Activated CD4-positive, alpha-beta T cell treated with anti-CD3 and anti-CD28 coated beads for 48 hours (primary cell): ENCODE measurements at regions not wholly inside any gene's neighbourhood (a gene's known extent, or its start where the extent isn't known, plus 50 kb on each side); places are given as distances from the start of the nearest gene placed in this dataset.

ENCODE experiments used
- DNase-seq: peaks from one replicate; pipeline ENCODE4 v3.0.0-alpha.2; 2020

DNA sequence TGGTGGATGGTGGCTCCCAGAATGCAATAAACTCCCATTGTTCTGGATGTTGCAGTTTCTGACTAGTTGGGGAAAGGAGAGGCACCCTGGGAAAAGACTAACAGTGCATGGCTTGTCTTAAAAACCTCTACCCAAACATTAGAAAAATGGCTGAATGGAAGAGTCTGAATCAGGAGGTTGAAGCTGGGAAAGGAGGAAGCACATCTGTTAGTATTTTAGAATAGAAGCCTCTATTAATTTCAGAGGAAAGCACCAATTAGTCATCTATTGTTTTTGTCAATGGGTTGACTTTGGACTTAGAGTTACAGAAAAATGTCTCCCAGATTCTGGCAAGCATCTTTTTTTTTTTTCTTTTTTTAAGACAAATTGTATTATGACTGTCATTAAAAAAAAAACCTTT lies 56.1 kb upstream of the ELMO1 start:
- DNase-seq, result no peak

DNA sequence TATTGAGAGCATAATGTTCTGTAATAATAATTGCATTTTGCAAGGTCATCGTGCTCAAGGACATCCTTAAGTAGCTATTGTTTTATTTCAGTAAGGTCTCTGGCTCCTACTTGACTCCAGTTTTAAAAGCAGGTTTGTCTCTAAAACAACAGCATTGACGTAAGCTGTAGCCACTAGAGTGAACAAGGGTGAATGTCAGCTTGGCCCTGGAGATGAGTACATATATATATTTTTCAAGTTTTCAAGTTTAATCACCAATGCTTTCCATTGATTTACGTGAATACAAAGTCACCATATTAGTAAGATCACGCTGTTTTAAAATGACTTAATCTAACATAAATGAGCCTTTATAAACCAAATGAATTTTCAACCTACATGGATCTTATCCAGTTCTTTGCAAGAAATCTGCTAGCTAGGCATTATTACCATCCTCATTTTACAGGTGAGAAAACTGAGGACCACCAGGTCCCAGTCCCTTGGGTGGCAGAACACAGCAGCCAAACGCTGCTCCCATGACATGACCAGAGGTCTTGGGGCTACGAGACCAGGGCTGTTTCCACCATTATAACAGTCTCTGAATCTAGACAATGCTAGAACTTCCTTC lies 57.2 kb upstream of the ELMO1 start:
- no peak for DNase-seq

DNA sequence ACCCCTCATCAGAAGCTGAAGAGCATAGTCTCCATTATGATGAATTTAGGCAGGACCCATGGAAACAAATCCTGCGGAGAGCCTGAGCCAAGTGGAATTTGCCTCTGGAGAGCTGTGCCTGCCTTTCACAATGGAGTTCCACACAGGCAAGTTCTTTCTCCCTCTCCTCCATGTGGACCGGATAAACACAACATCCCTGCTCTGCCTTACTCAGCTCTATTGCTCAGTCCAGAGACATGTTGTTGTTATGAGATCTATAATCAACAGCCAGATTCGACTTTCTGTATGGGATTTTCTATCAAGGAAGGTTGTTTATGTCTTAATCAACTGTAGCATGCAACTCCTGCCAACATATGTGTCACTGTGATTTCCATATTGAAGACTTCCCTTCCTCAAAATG lies 59.5 kb upstream of the ELMO1 start:
- no peak for DNase-seq

DNA sequence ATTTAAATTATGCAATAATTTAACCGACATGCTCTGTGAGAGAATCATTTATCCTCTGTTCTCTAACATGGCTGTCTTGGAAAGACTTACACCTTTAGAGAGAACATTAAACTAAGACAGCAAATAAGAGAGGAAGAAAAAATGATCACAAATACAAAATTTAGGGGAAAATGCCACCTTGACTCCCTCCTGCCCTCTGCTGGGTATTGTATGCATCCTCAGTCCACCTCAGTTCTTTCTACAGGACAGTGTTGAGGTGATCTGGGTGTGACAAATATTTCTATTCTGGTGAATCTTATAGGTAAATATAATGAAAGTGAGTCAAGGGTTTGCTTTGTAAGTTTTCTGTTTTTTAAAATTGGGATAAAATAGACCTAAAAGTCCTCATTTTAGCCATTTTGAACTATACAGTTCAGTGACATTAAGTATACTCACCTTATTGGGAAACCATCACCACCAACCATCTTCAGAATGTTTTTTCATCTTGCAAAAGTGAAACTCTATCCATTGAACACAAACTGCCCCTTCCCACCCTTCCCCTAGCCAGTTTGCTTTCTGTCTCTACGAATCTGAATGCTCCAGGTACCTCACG lies 61.5 kb upstream of the ELMO1 start:
- DNase-seq, result peak; percentile 37

DNA sequence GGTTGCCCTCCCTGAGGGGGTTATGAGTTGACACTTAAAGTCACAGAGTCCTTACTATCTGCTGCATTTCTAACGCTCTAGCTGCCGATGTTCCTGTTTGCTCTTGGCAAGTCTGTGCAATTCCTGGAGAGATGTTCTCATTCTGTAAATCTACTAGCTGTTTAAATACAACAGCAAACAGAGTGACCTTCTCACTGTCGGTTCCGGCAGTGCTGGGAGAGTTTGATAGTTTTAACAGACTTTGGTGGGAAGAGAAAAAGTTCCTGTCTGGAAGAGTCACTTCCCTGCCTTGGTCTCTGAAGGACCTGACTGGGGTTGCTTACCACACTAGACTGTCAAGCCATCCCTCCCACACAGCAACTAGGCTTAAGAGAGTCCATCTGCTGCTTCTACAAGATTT lies 63.3 kb upstream of the ELMO1 start:
- DNase-seq, result no peak

DNA sequence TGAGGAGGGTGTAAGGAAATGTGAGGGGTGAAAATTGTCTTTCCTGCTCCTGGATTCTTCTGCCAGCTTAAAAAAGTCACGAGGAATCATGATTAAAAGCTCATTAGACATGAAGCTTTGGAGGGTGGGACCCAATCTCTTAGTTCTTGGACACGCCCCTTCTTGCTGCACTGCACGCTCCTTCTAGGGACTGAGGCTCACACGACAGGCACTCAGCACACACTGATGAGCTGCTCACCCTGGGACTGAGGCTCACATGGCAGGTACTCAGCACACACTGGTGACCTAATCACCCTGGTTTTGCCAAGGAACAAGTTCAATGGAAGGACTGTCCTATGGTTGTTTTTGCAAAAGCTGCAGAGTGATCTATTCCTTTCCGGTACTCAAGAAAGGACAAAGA lies 65.8 kb upstream of the ELMO1 start:
- no peak for DNase-seq

DNA sequence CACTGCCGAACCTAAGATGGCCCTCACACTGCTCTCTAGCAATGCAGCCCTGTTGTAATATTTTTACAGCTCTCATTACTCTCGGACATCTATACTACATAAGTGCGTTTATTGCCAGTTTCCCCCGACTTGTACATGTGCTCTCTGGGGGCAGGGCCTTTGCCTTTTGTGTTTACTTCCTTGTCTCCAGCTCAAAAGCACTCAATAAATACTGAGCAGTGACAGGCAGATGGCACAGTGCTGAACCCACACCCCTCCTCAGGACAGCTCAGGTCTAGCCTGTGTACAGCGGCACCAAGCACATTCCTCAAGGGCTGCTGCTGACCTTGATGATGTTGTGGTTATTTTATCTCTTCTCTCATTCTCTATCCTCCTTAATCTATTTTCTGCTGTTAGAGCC lies 68.0 kb upstream of the ELMO1 start:
- DNase-seq, result no peak

DNA sequence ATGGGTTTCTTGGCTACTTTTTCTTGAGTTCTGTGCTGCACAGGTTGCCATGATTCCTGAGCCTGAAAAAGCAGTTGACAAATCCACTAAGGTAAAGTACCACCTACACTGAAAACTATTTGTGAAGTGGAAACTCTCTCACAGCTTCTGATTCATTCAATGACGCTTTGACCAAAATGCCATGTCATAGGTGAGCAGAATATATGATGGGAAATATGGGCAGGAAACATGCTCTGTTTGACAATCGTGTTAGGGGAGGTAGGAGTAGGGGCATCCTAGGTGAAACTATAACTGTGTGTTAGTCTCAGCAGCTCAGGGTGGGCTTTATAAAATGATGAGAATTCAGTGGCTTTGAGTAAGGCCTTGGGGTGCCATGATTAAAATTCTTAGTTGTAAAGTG lies 69.6 kb upstream of the ELMO1 start:
- DNase-seq, result no peak

DNA sequence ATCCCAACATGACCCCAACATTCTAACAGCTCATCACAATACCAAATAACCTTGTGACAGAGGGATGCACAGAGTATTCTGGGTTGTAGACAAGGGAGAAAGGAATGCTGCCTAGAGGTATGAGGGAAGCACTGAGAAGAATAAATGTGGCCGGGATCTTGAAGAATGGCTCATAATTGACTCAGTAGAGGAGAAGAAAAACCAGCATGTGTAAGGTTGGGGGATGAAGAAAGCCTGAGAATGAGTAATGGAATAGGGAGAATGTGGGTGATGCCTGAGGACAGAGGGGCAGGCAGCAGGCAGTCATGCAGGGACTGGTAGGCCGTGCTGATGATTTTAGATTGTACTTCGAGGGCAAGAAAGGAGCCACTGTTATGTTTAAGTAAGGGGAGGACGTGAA lies 75.4 kb upstream of the ELMO1 start:
- no peak for DNase-seq

DNA sequence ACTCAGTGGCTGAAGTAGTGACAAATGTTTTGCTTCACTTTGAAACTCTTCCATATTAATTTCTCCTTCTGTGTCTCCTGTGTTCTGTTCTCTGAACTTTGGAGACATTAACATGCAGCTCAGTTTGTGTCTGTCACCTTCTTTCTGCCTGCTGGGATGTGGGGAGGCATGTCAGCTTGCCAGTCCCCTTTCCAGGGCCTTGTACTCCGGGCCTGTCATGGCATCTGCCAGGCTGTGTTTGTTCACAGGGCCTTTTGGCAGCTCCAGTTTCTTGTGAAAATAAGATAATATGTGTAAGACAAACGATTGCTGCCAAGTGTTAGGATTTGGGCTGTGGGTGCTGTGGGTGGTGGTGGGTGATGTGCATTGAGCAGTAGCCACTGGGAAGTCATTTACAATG lies 76.1 kb upstream of the ELMO1 start:
- DNase-seq, result no peak

DNA sequence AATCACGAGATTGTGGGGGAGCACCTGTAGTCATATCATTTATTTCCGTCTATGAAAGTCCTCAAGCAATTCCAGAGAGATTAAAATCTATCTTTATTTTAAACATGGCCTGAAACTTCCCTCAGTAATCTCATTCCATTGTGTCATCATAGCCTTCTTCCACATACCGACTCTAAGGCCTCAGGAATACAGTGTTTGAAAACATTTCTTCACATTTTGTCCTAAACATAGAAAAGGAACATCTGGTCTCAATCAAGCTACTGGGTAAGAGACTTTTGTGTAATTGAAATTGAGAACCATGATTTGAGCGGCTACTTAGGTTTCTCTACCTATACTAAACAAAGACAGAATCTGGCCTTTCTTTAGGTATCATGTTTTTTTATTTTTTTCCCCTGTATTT lies 78.0 kb upstream of the ELMO1 start:
- DNase-seq, result no peak

DNA sequence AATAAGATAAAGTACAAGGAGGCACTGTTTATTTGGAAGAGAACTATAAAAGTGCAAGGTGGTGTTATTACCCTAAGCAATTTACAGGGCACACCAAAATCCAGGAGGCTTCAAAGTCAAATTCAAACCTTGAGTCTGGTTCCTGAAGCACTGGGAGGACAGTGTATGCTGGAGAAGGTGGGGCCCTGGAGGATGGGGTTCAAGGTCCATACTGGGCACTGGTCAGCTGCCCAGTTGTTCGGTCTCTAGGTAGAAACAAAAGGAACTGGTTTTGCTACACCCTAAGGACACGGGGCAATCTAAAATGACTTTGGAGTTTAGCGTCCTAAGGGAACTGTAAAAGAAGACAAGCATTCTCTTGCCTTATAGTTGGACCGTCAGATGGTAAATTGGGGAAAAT lies 78.4 kb upstream of the ELMO1 start:
- no peak for DNase-seq

DNA sequence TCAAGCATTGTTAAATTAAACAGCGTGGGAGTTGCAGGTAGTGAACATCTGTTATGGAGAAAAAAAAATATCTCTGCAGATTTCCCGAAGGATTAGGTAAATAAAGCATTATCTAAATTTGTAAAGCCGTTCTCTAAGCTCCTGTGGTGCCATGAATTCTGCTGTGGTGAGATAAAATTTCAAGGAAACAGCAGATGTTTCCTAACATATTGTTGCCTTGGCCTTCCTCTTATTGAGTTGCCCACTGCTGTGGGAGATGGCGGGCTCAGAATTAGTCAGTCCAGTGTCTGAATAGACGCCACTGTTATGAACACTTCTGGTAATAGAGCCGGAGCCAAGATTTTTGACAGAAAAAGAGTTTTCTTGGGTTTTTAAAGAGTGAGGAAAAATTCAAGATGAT lies 82.6 kb upstream of the ELMO1 start:
- DNase-seq, result no peak

DNA sequence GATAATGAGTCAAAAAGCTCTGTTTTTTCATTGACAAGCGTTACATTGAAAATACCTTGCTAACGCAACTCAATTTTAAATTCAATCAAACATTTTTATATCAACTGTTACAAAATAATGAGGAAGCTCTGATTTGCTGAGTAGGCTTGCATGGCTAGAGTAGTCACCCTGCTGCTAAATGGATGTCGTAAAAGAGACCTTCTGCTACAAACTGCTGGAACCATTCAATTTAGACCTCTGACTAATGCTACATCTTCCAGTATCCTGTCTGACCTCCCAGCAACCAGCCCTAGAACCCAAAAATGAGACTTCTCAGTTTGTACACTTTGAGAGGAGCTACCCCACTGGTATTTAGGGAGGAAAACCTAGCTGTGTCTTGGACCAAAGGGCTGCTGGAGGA lies 84.0 kb upstream of the ELMO1 start:
- no peak for DNase-seq

DNA sequence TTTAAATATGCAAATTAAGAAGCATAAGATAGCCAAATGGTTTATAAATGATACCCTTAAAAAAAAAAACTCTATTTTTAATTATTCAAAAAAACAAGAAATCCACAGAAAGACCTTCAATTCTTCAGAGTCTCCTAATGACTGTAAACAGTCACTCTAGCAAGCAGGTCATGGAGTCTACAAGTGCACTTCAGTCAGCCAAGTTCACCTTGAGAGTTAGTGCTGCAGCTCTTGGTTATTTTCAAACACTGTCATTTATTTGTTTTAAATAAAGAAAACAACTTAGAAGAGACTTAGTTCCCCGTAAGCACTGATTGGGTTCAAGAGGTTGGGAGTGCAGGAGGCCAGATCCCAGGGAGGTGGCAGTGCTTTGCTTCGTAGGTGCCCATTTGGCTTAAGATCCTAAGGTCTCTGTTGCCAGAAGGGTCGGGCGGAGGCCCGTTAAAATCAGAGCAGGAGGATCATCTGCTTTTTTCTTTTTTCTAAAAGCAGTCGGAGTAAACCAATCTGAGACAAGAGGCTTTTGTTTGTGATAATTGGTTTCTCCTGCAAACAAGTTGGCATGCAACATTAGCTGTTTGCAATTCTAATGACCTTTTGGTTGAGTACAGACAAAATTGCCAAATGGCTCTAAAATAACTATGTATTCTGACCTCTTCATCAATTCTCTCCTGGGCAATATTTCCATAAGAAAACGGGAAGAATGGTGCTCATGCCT lies 86.4 kb upstream of the ELMO1 start:
- no peak for DNase-seq

DNA sequence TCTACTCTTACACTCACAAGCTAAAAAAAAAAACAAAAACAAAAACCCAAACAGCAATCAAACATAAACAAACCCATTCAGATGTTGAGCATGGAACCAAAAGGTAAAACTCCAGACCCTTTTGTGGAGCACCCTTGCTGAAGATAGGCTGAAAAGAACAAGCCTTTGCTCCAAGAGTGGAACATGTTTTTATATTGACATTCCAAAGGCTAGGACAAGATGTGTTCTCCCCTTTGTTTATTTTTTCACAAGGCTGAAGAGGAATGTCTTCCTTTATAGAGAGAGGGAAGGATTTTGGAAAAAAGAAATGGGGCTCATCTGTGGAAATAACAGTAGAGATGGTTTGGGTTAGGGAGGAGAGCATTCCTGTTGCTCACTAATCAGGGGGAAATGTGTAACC lies 87.2 kb upstream of the ELMO1 start:
- DNase-seq, result no peak

DNA sequence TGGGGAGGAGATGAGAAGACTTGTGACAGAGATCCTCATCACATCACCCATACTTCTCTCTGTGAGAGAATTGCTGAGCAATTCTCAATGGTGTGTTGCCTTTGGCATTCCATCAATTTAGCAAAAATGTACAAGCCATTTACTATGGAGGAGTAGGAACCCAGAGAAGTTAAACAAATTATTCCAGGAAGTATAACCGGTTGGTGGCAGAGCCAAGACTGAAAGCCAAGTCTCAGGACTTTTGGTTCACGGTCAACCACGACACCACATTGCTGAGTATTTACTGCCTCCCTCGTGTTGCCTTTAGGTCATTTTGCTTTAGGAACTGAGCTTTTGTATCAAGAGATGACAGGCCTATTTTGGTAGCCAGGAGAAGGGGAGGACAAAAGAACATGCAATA lies 88.0 kb upstream of the ELMO1 start:
- DNase-seq, result no peak

DNA sequence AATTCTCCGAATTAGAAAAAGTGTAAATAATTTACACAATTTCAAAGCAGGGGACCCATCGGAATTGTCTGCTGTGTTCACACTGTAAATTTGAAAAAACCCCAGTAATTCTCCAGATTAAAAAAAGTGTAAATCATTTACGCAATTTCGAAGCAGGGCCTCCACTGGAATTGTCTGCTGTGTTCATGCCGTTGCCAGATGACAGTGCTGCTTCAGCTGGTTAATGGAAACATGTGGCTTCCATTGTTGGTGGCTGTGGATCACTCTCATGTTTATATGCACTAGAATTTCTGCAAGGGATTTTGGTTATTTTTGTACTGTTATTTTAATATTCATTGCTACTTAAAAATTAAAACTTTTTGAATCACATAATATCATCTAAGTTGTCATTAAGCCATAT lies 88.8 kb upstream of the ELMO1 start:
- no peak for DNase-seq

DNA sequence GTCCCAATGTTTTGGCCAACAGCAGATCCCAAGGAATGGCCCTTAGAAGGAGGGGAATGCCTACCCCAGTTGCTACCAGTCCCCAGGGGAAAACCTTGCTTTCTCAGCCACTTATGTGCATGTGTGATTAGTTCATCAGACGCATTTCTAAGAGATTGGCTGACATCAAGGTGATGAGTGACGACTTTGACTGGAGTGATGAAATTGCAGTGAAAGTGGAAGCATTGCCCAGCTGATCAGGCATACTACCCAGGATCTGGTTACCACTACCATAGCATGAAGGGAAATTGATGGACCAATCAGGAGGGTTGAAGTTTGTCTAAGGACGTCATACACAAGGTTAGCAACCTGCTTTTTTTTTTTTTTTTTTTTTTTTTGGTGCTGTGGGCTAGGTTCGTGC lies 90.3 kb upstream of the ELMO1 start:
- DNase-seq, result no peak

DNA sequence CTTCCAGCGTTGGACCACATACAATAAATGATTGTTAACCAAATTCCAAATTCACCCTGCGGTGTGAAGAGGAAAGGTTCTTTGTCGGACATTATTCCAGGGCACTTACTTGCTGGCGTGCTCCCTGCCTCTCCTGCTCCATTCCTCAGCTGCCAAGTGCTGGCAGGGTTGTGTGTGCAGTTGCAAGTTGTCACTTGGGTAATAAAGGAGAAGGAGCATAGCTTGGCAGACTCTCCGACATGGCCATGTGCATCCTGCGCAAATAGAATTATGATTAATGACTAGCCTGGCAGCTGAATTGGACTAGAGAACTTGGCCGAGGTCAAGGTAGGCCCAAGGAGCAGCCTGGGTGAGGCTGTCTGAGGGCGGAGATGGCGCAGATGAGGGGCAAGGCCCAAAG lies 92.3 kb upstream of the ELMO1 start:
- no peak for DNase-seq

DNA sequence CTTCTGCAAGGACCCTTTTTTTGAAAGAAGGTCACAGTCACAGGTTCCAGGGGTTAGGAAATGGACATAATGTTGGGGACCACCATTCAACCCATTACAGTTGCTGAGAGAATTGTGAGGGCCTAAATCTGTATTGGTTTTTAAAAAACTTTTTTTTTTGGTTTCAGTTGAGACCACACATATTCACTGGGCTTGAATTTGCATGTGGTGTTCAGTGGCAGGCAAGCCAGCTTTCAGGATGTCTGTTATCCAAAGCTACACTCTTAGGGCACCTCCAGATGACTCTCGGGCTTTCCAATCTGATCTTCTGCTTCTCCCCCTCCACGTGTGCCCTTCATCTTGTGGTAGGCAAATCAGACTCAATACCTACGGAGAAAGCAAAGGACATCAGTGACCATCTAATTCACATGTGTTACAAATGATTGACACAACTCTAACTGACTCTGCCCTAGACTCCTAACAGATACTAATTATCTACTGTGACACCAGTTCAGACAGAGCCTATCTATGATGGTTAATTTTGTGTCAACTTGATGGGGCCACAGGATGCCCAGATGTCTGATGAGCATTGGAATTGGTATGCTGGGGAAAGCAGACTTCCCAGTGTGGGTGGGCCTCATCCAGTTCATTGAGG lies 93.3 kb upstream of the ELMO1 start:
- no peak for DNase-seq

DNA sequence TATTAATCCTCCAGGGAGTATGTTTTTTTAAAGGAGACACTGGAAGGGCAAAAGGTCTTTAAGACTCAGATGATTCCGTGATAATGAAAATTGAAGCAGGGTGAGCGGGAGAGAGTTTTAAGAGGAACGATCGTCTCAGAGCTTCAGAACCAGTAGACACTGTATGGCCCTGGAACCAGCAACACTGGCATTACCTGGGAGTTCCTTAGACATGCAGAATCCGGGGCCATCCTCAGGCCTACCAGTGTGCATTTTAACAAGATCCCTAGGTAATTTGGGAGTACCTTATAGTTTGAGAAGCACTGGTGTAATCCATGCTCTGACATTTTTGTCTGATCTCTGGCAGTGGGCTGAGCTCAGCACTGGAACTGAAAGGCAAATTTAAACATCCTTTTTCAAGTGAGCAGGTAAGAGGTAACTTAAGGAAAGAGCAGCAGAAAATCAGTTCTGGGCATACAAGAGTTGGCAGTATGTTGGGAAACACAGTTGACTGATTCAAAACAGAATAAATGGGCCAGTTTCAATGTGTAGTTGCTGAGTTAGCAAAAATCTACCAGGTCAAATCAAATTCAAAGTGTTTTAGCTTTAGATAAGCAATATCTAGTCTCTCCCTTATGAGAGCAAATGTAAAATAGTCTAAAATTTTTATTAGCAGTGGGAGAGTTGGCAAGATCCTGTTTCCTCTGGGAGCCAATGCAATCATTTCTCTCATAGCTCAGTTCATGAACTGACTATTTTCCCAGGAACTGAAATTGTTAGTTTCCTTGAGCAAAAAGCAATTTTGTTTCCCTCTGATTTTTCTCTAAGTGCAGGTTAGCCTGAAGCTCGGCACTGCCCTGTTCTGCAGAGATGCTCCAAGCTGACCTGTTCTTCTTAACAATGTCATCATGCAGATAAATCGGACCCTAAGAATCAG lies 97.2 kb upstream of the ELMO1 start:
- DNase-seq, result no peak

DNA sequence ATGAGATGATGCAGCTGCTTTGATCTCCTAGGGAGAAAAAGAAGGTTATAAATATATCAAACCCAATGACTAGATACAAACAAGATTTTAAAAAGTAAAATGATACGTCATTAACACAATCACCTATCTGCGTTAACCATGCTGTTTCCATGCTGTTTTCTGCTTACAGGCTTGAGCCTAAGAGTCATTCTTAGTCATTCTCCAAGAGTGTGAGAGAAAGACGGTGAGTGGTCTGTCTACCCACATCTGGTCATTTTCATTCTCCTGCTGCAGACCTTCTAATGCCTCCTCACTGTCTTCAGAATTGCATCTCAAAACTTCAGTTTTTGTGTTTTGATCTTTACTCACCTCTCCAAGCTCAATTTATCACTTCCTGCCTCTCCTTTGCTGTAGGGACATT lies 98.0 kb upstream of the ELMO1 start:
- no peak for DNase-seq
